HG03064 (cell line): ENCODE measurements at regions not wholly inside any gene's neighbourhood (a gene's known extent, or its start where the extent isn't known, plus 50 kb on each side); places are given as distances from the start of the nearest gene placed in this dataset.
"Not testable (repeated sequence)": the region's sequence is repeated elsewhere in the genome, so short reads cannot be mapped to it uniquely, and the experiment has no call there.

Experiments used
- ATAC-seq: cut with Tn5 transposase; IDR thresholded peaks from one replicate; pipeline ENCODE4 v1.9.1; 2021; ENCODE audit warnings: low read depth; ENCODE audit not compliant: unreplicated experiment

DNA sequence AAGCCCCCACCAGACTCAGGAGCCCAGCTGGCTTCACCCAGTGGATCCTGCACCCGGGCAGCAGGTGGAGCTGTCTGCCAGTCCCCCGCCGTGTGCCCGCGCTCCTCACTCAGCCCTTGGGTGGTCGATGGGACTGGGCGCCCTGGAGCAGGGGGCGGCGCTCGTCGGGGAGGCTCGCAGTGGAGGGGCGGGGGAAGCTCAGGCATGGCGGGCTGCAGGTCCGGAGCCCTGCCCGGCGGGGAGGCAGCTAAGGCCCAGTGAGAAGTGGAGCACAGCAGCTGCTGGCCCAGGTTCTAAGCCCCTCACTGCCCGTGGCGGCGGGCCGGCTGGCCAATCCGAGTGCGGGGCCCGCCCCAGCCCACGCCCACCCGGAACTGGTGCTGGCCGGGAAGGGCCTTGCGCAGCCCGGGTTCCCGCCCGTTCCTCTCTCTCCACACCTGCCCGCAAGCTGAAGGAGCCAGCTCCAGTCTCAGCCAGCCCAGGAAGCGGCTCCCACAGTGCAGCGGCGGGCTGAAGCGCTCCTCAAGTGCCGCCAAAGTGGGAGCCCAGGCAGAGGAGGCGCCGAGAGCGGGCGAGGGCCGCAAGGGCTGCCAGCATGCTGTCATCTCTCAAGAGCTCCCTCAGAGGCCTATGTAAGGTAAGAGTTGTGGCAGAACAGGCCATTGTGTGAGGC is 1307.8 kb upstream of the TMEFF2 start:
- no peak for ATAC-seq

DNA sequence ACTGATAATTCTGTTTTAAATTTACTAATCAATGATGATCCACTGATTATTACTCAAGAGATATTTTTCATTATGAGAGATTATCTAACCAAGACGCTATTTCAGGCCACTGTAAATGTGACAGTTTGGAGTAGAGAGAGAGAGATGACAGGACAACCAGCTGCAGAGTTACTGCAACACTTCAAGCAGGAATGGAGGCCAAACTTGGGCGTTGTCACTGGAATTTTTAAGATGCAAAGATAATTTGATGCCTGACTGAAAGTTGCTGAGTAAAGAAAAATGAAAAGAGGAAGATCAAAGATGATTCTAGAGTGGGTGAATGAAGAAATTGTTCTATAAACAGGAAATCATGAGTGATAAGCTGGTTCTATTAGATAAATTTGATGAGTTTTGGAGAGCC is 1302.1 kb upstream of the TMEFF2 start:
- no peak for ATAC-seq

GRCh38 chr2:193482557-193482956 is 1287.8 kb upstream of the TMEFF2 start:
- ATAC-seq, result no peak

GRCh38 chr2:193480187-193480586 is 1285.5 kb upstream of the TMEFF2 start:
- ATAC-seq, result no peak

DNA sequence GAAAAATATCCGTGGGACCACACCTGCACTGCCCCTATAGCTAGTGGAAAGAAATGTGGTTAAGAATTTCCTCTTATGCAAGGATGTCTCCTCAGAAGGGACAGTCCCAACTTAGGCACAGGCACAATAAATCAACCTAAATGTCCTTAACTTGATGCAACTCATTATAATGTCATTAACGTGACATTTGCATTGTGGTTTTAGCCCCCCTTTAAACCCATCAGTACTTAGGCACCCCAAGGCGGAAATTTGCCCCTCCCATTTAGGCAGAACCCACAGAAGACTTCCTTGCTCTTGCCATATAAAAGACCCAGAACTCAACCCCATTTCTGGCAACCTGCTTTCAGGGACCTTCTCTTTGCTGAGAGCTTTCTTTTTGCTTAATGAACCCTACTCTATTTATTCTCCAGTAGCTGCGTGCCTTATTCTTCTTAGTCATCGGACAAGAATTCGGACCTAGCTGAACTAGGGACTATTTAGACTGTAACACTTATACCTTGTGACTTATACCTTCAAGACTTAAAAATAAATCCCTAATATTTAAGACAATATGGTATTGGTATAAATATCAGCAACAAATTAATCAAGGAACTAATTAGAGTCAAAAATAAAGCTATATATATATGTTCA is 1281.6 kb upstream of the TMEFF2 start:
- no peak for ATAC-seq

- no peak for ATAC-seq
Observed at GRCh38 chr2:193475038-193475437, 1280.3 kb upstream of the TMEFF2 start.

- ATAC-seq, result no peak
Observed at GRCh38 chr2:193469251-193469650, 1274.5 kb upstream of the TMEFF2 start.

GRCh38 chr2:193467276-193467987 is 1272.7 kb upstream of the TMEFF2 start:
- no peak for ATAC-seq

DNA sequence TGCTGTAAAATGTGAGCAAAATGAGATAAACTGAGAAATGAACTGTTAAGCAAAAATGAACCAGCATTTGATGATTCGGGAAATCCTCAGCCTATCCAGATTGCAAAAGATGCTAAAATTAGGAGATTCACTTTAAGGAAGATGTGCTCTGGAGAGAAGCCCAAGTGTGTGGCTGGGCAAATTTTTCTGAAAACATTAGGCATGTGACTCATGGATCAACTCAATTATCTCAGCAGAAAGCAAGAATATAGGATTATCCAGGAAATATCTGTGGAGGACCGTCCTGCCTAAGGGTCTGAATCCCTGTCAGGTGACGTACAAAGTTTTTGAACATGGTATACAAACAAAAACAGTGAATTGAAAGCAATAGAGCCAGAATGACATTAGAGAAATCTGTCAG is 1268.3 kb upstream of the TMEFF2 start:
- no peak for ATAC-seq

DNA sequence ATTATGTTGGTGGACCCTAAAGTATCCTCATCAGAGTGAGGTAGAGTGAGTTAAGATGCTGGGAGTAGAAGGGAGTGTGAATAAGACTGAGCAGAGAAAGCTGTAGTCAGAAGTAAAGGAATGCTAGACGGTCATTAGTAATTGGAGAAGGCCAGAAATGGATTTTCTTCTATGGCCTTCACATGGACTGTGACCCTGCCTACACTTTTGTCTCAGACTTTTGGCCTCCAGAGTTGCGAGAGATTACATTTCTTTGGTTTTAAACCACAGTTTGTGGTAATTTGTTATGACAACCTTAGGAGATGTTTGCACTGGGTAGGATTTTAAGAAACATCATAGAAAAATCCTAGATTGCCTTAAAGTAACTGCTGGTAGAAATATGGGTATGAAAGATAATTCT is 1267.7 kb upstream of the TMEFF2 start:
- ATAC-seq, result no peak

DNA sequence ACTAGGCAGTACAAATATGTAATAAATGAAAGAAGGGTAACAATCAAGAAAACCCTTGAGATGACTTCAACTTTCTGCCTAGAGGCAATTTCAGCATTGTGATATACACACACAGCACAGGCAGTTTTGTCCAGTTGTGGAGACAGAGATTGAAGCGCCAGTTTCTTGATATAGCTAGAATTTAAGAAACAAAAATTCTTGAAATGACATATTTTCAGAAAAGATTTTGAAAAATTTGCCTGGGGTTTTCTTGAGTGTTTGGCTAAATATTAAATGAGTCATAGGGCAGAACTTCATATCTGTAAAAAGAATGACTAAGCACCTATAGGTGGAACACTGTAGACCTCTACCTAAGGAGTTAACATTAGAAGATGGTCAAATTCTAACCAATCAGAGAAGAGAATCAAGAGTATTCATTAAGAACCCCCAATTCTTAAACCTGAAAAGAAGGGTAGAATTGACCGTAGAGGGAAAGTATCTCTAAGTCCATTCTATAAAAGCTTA is 1266.8 kb upstream of the TMEFF2 start:
- ATAC-seq, result no peak

- ATAC-seq, result no peak
Observed at GRCh38 chr2:193446967-193447366, 1252.2 kb upstream of the TMEFF2 start.

DNA sequence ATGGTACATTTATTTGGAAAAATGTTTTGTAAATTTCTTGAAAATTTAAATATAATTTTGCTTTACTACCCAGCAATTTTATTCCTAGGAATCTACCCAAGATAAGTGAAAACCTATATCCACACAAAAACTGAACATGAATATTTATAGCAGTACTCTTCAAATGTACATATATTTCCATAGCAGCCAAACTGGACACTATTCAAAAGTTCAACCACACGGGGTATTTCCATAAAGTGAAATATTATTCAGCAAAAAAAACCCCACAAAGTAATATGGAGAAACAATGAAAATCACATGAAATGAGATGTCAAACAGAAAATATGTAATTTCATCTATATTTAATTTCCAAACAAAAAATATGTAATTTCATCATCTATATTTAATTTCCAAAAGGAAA is 1247.6 kb upstream of the TMEFF2 start:
- no peak for ATAC-seq

GRCh38 chr2:193428336-193428818 is 1233.6 kb upstream of the TMEFF2 start:
- ATAC-seq, result no peak

DNA sequence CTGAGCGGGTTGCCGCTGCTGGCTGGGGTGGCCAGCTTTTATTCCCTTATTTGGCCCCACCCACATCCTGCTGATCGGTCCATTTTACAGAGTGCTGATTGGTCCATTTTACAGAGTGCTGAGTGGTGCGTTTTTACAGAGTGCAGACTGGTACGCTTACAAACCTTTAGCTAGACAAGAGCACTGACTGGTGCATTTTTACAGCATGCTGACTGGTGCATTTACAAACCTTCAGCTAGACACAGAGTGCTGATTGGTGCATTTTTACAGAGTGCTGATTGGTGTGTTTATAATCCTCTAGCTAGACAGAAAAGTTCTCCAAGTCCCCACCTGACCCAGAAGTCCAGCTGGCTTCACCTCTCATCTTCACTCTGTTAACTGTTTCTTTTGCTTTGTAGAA is 1217.6 kb upstream of the TMEFF2 start:
- not testable (repeated sequence) for ATAC-seq

DNA sequence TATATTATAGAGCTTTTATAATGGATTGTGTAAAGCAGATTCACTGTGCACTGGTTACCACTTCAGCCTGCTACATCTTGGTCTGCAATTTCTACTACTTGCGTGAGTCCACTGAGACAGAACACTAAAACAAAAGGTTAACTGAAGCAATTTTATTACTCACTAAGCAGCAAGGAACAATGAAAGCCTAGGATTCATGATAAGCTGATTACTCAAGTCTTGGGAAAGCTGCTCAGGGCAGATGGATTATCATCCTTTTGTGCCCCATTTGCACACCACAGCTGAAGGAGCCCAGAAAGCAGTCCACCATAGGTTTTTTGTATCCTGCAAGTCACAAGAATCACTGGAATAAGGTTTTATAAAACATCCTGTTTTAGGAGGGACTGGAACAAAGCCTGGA is 1215.2 kb upstream of the TMEFF2 start:
- no peak for ATAC-seq

DNA sequence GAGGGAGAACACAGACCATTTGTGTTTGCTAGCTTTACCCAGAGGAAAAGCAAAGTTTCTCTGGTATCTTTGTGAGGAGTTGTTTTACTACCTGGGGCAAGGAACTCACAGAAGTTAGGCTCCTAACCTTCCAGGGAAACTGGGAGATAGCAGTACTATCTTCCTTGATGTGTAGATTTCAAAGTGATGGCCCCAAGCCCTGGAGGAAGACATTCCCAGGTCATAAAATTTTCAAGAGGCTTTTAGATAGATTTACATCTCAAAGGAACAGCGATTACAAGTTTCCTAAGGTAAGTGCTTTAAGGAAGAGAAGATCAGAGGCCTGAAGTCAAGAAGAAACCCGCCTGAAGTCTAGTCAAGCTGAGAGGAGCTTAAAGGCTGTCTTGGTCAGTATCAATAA is 1187.8 kb upstream of the TMEFF2 start:
- ATAC-seq, result no peak

DNA sequence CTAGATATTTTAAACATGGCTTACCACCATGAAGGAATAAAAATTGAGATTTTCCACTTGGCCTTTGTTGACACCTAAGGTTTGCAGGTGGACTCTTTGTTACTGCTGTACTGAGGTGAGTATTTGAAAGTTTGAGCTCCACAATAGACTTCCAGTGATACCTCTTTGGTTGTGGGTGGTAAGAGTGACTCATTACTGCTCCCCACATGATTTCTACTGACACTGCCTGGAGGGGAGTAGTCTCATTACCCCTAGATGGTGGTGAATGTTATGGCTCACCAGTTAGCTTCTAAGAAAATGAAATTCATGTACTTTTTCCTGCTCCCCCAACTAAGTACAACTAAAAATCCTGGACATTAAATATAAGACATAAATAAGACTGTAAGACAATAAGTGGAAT is 1183.1 kb upstream of the TMEFF2 start:
- ATAC-seq, result no peak

DNA sequence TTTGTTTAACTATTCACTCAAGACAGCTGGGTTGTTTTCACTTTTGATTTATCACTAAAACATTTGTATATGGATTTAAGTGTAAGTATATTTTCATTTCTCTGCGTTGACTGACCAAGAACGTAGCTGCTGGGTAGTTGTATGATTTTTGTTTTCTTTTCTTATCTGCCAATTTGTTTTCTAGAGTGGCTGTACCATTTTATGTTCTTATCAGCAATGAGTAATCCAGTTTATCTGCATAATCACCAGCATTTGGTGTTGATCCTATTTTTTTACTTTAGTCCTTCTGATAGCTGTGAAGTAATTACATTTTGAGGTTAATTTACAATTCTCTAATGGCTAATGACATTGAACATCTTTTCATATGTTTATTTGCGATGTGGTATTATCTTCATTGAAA is 1178.4 kb upstream of the TMEFF2 start:
- no peak for ATAC-seq

DNA sequence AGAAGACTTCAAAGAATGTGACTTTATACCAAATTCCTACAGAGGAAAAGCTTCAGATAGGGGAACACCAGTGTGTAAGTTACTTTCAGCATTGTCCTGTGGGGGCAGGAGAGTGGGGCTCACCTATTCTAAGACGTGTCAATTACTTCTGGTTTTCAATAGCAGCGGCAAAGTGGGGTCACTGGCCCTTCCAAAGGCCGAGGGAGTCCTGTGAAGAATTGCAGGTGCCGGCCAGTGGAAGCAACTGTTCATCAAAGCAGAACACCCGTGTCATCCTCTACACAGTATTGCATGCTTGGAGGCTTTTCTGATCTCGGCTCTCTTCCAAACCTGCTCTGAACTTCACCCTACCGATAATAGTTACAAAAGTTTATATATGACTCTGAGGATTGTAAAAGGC is 1176.5 kb upstream of the TMEFF2 start:
- ATAC-seq, result no peak

GRCh38 chr2:193368615-193369014 is 1173.9 kb upstream of the TMEFF2 start:
- ATAC-seq, result no peak

GRCh38 chr2:193357508-193357907 is 1162.8 kb upstream of the TMEFF2 start:
- no peak for ATAC-seq
